ENCODE measurements at regions not wholly inside any gene's neighbourhood (a gene's known extent, or its start where the extent isn't known, plus 50 kb on each side); places are given as distances from the start of the nearest gene placed in this dataset.

DNA sequence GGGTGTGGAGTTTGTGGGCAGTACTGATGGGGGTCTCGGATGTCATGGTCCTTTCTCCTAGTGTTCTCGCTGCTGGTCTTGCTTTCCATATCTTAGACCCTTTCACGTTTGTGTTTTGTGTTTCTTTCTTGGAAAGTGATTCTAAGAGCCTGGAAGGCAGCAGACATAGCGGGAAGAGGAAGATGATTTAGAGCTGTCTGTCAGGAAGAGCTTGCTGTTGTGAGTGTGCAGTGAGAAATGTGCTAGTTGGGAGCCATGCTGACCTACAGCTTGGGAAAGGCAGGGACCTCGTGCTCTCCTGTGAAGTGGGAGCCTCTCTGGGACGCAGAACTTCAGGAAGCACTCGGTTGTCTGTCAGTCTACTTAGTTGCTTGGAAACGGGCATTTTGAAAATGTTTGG lies 122.2 kb downstream of the ZNF518B start:
- DNase-seq = no peak

DNA sequence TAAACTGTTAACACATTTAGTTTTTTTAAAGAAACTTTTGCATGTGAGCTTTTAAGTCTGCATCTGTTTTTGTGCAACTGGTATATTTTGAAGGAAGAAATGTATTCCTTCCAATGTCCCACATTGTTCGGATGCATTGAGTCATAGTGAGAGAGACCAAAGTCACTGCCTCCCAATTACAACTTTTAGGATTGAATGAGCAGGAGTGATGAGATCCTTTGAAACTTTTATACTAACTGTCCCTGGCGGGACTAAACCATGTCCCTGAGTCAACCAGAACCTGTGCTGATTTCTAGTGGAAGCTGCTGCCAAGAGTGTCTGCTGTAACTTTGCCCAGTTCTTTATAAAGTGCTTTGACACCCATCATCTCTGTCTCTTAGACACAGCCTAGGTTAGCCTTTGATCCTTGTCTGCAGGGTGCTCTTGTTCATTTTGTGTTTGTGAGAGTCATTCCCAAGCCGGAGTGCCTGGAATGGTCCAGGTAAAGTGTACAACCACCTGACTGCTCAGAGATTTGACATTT lies 122.7 kb downstream of the ZNF518B start:
- DNase-seq = no peak

DNA sequence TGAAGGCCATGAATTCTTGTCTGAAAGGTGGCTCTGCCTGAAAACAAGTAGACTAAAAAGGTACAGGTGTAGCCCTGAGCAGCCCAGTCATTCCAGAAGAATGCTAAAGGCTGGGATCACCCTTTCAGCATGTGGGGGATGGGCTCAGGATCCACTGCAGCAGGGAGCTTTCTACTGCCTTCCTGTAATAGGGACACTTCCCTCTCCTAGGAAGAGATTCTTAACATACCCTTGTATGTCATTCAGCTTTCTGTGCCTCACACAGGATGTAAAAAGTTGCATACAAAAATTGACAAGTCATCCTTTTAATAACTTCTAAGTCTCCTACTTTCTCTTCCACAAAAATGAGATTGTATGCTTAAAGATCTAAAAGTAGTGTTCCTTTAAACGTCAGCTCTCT lies 123.3 kb downstream of the ZNF518B start:
- no peak for DNase-seq

DNA sequence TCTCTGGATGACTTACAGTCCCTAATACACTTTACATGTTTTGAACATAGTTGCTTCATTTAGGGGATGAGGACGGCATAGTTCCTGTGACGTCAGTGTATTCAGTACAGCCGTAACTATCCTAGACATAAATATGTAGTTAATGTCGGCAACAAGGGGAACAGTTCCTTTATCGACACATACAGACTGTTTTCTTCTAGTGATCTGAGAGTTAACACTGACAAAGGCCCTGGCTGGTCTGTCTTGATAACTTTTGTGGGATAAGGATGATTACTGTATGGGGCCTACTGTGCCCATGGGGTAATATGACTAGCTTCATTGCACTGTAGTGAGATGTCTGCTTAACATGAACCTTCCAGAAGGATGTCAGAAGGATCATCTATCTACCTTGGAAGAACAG lies 131.2 kb downstream of the ZNF518B start:
- no peak for DNase-seq

DNA sequence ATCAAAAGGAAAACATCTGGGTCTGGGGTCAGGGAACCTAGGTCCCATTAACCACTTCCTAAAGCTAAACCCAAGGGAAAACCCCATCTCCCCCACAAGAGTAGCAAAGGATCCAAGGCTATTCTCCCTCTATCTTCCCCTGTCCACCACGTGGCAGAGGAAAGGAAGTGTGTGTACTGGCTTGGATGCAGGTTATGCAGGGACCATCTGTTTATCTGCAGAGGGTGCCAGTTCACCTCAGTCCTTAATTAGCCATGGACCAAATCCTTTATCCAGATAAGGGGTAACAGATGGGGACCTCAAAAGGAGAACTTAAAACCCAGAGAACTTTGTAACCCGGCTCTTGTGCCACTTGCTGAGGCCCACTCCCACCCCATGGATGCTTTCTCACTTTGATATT lies 135.3 kb downstream of the ZNF518B start:
- DNase-seq = no peak

DNA sequence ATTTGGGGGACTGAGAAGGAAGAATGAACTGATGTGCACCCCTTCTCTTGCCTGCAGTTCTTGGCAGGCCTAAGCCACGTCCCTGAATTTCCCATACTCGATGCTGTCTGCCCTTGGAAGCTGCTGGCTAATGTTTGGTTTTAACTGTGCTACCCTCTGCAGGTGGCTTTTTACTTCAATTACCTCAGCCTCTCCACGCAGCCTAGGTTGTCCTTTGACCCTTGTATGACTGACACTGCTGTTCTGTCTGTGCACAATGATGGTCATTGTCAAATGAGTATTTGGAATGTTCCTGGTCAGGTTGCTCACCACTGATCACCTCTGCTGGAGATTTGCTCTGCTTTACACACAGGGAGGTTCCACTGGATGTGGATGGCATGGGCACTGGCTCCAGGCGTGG lies 137.1 kb downstream of the ZNF518B start:
- DNase-seq = no peak

DNA sequence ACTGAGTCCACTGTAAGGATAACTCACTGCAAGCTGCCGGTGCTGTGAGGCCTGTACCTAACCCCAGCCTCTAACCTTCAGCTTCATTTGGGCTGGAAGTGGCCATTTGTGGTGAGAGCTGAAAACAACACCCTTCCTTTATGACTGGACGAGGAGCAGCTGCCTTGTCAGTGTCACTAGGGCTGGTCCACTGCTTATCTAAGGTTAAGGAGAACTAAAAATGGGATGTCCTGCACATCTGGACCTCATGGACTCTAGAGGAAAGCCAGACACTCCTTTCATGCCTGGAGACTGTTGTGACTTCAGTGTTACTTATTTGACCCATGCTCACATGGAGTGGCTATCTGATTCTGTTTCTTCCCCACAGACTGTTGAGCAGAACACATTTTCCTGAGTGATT lies 139.9 kb downstream of the ZNF518B start:
- no peak for DNase-seq

DNA sequence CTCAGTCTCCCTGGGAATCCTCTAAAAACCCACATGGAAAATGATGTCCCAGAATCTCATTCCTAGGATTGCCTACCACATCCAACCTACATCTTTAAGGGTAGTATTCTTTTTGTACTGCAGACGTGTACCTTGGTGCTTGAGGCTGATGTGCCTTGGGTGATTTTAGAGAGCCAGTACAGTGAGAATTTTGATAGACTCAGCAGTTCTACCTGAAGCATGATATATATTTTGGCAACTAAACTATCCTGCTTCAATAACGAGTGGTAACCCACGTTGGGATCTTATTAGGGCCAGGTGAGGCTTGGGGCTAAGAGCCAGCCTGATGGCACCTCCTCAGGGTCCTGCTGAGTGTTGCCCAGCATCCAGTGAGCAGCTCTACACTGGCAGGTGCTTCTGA lies 140.4 kb downstream of the ZNF518B start:
- DNase-seq = no peak

DNA sequence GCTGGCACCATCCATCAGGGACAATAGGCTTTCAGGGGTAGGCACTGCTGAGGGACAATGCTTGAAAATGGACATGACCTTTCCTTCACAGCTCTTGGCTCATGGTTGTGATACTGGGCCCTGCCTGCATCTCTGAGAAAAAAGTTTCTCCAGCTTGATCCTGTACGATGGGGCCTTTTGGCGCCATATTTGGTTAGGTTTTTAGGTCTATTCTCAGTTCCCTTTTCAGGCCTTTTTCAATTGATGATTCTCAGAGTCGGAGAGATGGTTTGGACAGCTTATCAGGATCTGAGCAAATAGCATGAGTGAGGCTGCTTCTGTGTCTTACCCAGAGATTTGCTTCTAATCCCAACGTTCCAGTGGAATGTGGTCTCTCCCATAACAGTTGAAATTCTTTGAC lies 141.6 kb downstream of the ZNF518B start:
- DNase-seq = no peak

DNA sequence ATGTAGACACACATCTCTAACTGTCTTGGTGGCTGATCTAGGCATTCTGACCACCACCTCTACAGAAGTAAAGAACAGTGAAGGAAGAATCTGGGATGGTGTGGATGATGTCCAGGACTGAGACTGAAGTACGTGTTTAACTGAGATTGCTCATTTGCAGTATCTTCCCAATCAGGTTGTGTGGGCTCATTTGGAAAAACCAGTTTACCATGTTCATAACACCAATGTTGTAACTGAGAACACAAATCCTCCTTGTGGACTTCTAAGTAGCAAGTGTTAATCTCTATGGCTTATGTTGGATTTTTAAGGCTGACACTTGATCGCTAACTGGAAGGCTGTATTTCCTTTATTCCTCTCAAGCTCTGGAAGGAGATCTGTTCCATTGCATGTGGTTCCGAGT lies 144.7 kb downstream of the ZNF518B start:
- no peak for DNase-seq

DNA sequence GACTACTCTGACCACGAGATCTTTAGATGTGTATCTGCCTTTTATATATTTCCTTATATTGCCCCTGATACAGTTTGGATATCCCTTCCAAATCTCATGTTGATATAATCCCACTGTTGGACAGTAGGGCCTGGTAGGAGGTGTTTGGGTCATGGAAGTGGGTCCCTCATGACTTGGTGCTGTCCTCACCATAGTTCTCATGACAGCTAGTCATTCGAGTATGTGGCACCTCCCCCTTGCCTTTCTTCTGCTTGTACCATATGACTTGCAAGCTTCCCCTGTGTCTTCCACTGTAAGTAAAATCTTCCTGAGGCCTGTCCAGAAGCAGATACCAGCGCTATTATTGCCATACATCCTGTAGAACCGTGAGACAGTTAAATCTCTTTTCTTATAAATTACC lies 145.3 kb downstream of the ZNF518B start:
- no peak for DNase-seq

DNA sequence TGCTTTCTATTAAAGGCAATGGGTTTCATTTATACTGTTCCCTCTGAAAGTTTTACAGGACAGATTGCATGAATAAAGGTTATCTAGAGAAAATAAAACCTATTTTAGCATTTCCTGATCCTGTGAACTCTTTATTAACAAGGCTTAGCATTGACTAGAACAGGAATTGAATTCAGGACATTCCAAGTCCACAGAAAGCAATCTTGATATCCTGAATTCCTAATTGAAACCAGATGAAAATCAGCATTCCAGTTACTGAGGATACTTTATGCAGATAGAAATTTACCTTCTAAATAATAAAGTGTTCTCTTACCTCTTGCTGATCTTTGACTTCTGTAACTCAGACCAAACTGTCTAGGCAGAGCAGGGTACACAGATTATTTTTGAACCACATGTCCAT lies 151.4 kb downstream of the ZNF518B start:
- no peak for DNase-seq

DNA sequence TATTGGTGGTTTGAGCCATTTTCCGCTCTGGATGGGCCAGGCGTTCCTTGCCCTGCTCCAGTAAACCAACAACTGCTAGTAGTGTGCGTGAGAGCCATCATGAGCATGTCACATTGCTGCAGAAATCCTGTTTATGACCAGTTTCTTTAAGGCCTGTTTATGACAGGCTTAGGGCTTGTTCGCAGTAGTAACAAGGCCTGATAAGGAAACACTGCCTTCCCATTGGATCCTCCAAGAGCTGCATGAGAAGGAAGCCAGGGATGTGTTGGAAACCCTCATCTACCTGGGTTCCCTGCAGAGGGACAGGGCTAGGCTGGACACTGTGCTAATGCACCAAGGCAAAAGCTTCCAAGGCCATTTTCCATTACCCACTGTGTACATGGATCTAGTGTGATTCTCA lies 153.9 kb downstream of the ZNF518B start:
- no peak for DNase-seq

DNA sequence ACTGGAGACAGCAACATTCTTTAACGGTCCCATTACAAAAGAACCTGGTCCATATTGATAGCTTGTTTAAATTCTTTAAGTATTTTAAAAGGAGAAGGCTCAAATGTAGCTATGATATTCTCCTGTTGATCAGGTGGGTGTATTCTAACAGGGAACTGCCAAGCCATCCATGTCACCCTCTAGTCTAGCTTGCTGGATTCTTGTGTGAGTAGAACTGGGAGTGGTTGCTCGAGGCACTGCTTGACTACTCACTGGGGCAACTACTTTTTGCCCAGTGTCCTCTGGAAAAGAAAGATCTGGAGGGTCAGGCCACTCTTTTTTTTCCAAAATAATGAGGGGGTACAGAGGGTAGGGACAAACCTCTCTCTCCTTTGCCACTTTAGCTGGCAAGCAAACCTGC lies 155.1 kb downstream of the ZNF518B start:
- DNase-seq = no peak

DNA sequence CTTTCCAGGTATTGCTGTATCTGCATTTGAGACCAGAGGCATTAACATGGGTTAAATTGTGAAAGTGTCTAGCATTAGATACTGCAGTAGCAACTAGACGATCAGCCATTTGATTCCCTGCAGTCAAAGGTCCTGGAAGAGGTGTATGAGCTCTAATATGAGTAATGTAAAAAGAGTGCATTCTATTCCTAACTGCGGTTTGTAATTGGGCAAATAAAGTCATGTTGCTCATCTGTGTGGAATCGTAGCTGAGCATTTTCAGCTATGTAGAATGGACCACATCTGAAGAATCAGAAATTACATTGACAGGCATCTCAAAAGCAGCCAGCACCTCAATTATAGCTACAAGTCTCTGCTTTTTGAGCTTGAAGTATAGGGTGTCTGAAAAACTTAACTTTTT lies 157.6 kb downstream of the ZNF518B start:
- no peak for DNase-seq

DNA sequence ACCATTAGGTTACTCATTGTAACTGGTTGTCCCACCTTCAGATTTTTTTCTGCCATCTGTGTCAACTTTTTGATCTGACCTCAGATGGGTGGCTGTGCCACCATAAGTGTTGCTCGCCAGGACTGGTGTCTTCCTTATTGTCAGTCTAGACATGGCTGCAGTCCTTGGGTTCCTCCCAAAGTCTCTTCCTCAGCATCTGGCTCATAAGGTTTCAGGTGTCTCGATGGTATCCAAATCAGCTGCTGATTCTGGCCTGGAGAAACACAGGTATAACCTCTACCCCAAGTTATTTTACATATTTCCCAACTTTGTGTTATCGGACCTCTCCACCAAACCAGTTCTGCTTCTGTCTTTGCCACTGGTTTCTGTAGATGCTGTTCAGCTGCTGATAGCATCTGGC lies 158.5 kb downstream of the ZNF518B start:
- no peak for DNase-seq

DNA sequence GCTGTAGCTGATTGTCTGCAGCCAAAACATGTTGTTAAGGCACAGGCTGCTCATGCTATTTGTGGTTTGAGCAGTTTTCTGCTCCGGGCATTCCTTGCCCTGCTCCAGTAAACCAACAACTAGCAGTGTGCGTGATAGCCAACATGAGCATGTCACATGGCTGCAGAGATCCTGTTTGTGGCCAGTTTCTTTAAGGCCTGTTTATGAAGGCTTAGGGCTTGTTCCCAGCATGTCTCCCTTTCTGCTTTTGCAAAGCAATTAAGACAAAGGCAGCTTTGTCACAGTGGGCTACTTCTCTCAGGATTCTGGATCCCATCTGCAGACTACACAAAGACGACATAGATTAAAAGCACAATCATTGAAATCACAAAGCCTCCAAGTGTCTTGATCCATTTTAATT lies 160.5 kb downstream of the ZNF518B start:
- DNase-seq = no peak

DNA sequence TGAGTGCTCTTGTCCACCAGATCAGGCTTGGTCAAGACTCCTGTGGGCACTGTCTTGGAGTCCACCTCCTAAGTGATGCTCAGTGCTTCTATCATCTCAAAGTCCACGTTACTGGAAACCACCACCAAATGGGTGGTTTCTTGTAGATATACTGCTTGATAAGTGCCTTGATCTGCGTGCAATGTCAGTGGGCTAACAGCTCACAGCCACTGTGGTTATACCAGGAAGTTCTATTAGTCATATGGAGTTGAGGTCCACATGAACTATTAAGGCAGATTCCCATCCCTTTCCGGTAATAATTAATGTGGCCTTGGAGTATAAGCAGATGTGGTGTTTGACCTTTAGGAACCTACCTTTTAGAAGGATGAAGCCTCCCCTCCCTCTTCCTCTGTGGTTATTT lies 161.9 kb downstream of the ZNF518B start:
- DNase-seq = no peak

DNA sequence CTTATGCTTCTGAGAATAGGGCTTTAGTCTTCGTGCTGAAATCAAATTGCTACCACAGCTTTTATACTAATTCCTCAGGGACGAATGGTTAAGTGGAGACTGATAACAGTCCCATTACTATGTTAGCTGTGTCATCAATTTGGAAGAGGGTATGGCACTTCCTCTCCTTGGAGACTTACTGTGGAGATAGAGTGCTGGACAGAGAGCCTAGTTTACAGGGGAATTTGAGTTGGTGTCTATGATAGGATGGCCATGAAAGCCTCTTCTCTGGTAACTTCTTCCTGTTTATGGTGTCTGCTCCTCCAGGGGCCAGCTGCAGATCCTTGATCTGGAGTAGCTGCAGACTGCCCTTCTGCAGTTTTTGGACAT lies 167.7 kb downstream of the ZNF518B start:
- no peak for DNase-seq

DNA sequence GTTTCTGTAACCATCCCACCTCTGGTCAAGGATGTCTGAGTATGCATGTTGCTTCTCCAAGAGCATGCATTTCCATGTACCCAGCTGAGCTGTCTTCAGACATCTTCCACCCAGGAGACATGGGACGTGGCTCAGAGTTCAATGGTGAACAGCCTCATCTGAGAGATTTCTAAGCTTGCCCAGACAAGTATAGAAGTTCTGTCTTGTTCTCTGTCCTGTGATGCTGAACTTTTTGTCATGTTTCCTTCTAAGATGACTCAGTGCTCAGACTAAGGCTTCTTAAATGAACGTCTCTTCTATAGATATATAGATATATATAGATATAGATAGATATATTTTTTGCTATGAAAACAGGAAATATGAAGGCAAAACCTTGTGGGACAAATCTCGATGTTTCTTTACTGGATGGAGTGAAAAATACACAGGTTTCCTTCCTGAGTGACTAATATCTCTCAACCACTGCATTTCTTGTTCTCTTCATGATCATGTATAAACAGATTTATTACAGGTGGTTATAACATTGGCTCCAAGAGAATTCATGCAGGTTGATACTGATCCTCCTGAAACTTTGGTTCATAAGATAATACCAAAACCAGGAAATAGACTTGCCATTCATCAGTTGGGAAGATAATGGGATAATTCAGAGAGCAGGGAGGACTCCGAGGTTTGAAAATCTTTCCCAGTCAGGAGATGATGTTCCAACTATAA lies 168.2 kb downstream of the ZNF518B start:
- no peak for DNase-seq

DNA sequence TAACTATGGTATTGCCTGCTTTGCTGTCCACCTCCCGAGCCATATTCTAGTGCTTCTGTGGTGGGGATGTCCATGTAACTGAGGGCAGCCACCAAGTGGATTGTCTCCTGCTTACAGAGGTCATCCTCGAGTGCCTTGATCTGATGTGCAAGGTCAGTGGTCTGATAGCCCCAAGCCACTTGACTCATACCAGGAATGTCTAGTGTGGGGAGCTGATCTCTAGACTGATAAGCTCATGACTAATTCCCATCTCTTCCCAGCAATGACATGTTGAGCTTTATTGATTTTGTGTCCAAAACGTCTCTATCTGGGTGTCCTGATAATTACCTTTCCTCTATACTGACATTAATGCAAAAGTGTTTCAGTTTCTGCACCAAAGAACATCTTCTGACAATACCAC lies 168.4 kb upstream of the WDR1 start:
- DNase-seq = no peak

DNA sequence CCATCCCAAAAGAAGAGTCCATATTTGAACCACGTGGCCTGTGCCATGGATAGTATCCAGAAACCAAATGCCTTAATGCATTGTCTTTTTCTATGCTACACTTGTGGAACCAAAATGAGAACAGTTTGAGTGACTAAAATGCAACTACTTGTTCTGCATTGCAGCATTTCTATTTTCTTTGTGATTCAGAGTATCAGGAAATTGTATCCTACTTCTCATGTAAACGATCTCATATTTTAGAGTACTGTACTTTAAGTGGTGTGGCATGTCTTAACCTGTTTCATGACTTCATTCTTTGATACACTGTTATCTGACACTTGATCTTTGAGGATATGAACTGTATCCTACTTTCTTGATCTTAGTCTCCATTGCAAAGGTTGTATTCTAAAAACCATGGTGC lies 167.2 kb upstream of the WDR1 start:
- no peak for DNase-seq

DNA sequence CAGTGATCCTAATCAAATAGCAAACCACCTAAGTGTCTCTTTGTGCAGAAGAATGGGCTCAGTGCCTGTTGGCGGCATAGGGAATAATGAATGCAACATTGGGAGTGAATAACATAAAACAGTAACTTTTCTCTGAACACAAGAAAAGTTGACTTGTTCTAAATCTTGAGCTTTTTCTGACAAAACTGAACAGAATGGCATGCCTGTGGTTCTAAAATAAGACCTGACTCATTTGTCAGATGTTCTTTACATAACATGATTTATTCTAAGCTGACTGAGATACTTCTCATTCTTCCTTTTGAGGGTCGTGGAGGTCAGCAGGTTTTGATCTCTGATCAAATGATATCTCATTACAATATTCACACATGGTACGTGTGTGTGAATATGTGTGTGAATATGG lies 165.4 kb upstream of the WDR1 start:
- DNase-seq = no peak

DNA sequence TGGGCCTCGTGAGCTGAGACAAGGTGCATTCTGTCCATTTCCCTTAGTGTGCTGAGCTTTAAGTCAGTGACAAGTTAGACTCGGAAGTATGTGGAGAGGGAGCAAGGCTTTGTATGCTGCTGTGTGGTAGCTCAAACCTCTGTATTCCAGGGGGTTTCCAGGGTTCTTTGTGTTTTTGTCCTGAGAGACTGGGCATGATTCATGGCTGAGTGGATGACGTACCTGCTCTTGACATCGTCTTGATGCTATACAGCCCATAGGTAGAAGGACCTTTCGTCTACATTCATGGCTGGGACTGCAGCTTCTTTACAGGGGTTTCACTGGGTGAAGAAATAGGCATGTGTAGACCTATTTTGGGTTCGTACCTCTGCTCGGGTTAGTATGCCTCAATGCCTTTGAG lies 162.7 kb upstream of the WDR1 start:
- no peak for DNase-seq

DNA sequence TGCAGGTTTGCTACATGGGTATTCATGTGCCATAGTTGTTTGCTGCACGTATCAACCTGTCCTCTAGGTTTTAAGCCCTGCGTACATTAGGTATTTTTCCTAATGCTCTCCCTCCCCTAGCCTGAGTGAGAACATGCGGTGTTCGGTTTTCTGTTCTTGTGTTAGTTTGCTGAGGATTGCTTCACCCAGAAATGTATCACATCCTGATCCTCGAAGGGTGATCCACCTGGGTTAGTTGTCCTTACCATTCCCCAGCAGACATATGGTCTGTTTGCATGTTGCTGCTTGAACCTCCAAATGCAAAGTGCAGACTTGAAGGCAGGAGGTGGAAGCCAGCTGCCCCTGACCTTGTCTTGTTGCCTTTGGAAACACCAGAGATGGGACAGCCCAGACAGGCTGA lies 161.5 kb upstream of the WDR1 start:
- no peak for DNase-seq

Data from right lung (tissue), 2 donors.